GM19397 (cell line): ENCODE measurements at regions not wholly inside any gene's neighbourhood (a gene's known extent, or its start where the extent isn't known, plus 50 kb on each side); places are given as distances from the start of the nearest gene placed in this dataset.
"Not testable (repeated sequence)": the region's sequence is repeated elsewhere in the genome, so short reads cannot be mapped to it uniquely, and the experiment has no call there.

Experiments
- ATAC-seq: cut with Tn5 transposase; IDR thresholded peaks from one replicate; pipeline ENCODE4 v1.9.1; 2021; ENCODE audit warnings: mild to moderate bottlenecking, moderate library complexity; ENCODE audit not compliant: unreplicated experiment

DNA sequence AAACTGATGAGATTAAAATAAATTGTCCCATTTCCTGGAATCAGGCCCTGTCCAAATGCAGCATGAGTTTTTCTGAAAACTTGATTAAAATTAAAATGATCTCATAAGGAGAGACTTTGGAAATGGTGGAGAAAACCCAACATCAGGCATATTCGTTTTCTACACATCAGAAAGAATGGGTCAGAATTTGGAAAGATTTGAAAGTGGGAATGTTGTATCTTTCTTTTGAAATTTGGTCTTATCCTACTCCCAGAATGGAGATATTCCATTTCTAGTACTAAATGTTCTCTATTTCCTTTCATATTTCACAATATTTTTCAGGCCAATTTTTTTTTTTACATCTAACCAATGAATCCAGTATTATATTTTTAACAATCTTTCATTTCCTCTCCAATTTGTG lies 223.9 kb upstream of the RXFP2 start:
- no peak for ATAC-seq

GRCh38 chr13:31517599-31517998 lies 221.7 kb upstream of the RXFP2 start:
- ATAC-seq = no peak

DNA sequence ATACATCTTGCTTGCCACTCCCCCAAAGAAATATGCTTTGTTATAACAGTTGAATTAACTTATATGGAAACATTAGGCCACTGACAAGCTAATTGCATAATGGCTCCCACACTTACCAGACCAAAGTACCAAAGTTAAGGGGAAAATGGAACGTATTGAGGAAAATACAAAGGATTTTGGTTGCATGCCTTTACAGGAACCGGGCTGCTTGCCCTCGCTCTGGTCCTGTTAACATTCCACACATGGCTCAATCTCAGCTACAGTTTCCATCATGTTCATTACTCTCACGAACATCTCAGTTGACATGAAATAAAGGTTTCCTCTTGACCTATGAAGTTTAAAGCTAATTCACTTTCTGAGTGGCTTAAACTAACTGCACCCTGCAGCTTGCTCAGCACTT lies 220.7 kb upstream of the RXFP2 start:
- ATAC-seq = no peak

DNA sequence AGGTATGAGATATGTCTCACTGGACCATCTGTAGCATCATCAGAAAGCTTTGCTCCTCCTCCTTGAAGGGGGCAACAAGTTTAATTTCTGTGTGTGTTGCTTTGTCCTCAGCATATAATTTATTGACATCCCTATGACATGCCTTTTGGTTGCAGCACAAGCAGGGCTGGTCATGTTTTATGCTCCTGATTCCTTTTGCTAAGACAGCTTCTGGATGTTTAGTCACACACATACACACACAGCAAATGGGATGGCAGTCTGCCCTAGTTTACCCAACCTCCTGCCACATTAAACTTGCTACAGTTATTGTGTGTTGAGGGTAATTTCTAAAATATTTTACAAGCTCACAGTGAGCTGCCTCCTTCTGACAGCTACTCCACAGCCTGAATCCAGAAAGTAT lies 217.9 kb upstream of the RXFP2 start:
- ATAC-seq = no peak

DNA sequence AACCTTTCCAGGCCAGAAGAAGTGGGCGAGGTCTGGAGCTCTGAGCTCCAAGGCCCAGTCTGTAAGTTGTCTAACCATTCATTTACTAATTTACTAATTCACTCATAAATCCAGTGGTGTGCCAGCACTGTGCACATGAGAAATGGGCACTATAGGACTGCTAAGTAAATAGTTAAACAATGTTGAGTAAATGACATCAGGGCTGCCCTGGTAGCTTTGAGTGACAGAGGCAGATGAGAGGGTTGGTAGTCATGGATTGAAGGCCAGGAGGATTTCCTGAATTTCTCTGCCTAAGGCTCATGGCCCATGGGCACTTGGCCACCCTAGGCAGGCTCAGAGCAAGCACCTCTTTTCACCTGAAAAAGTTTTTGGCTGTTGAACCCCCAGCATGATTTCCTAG lies 216.9 kb upstream of the RXFP2 start:
- ATAC-seq = no peak

- no peak for ATAC-seq
These were observed 211.2 kb upstream of the RXFP2 start for GRCh38 chr13:31528176-31528575.

- no peak for ATAC-seq
These were observed 210.6 kb upstream of the RXFP2 start for GRCh38 chr13:31528758-31529157.

GRCh38 chr13:31530922-31531321 lies 208.4 kb upstream of the RXFP2 start:
- no peak for ATAC-seq

GRCh38 chr13:31537052-31537451 lies 202.3 kb upstream of the RXFP2 start:
- no peak for ATAC-seq

- no peak for ATAC-seq
These were observed 201.0 kb upstream of the RXFP2 start for GRCh38 chr13:31538067-31539042.

GRCh38 chr13:31540281-31540680 lies 199.0 kb upstream of the RXFP2 start:
- ATAC-seq = no peak

- no peak for ATAC-seq
These were observed 196.1 kb upstream of the RXFP2 start for GRCh38 chr13:31543190-31543589.

DNA sequence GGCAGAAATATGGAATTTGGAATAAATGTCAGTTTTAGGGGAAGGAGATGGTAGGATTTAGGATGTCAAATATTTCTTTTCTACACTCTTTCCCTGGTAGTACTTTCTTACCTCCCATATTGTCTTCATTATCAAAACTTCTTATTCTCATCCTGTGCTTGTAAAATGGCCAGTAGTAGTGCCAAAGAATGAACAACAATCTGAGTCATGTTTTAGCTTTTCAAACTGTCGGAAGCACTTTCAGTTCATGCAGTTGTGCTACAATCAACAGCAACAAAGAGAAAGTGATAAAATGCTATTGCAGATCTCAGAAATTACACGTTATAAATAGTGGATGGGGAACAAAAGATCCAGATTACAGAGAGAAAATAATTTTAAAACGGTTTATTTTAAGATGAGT lies 193.7 kb upstream of the RXFP2 start:
- no peak for ATAC-seq

GRCh38 chr13:31556376-31556775 lies 182.9 kb upstream of the RXFP2 start:
- ATAC-seq = no peak

GRCh38 chr13:31584221-31584620 lies 155.1 kb upstream of the RXFP2 start:
- not testable (repeated sequence) for ATAC-seq

GRCh38 chr13:31587698-31588266 lies 151.5 kb upstream of the RXFP2 start:
- ATAC-seq = no peak

DNA sequence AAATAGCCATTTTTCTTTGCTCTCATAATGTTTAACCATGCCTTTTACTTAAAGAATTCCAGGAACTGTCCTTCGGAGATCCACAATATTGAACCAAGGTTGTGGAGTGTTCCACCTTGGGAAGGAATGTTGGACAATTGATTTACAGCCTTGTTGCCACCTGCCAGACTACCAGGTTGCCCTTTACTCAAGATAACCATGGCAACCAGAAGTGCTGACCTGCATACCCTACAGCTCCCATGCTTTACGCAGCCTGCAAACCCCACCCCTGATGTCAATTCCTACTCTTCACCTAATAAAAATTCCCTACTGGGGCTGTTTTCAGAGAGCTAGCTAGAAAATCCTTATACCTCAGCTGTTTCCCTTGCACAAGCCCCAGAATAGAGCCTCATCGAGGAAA lies 151.0 kb upstream of the RXFP2 start:
- ATAC-seq = no peak

GRCh38 chr13:31588893-31589292 lies 150.4 kb upstream of the RXFP2 start:
- no peak for ATAC-seq

GRCh38 chr13:31591642-31592233 lies 147.6 kb upstream of the RXFP2 start:
- ATAC-seq = no peak

- ATAC-seq = no peak
These were observed 145.3 kb upstream of the RXFP2 start for GRCh38 chr13:31594056-31594455.

DNA sequence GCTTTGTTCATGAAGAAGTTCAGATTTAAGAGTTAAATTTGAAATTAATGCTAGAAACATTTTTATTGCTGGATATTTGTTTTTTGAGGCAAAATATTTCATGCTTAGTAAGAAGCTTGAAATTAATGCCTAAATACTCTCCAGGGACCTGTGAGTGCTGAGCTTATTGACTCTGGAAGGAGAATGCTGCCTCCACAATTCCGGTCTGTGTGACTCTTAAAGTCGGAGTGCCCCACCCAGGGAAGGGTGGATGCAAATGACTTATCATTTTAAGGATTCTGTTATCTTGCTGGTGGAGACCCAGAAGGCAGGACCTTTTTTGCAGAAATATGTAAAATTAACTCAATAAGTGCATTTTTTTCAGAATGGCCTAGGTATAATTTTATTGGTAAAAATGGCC lies 143.8 kb upstream of the RXFP2 start:
- ATAC-seq = no peak

DNA sequence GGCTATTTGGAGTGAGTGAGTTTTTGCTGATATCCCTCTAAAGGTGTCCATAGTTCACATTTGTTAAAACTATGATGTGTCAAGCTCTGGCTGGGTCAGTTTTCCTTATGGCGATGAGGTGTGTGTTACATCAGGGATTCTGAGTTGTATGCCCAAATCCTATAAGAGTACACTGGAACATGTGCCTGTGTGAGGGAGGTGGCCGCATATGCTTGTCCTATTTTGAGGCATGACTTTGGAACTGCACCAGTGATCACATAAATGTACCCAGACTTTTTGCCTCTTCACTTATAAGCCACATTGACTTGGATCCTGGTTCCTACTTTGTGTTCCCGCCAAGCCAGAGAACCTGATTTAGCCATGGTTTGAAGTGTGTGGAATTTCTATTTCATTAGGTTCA lies 140.3 kb upstream of the RXFP2 start:
- ATAC-seq = no peak
